WTC11 (cell line): ENCODE measurements at regions not wholly inside any gene's neighbourhood (a gene's known extent, or its start where the extent isn't known, plus 50 kb on each side); places are given as distances from the start of the nearest gene placed in this dataset.

ENCODE experiments used
- ATAC-seq: fragments of 200-7000 bp; cut with Tn5 transposase; 2 replicates; pipeline ENCODE4 v1.10.0; 2021; ENCODE audit warnings: mild to moderate bottlenecking, moderate library complexity
- CTCF ChIA-PET: fragments of 300-600 bp; sonication (Branson Sonifier 250); formaldehyde crosslinking; loops from one replicate; lab custom pipeline; 2021; ENCODE audit warnings: antibody characterized with exemption; lab: Charles Lee
- POLR2A ChIA-PET: fragments of 350-600 bp; sonication (Branson Sonifier 250); formaldehyde crosslinking; loops from one replicate; lab custom pipeline; 2021; ENCODE audit warnings: antibody characterized with exemption; lab: Charles Lee
- DNase-seq: peaks from one replicate; pipeline ENCODE4 v3.0.0; 2021; ENCODE audit warnings: low spot score
- H3K27ac Mint-ChIP-seq: 2 replicates; pipeline ENCODE4 v1.8.0; 2021; ENCODE audit warnings: mixed read lengths
- H3K27me3 Mint-ChIP-seq: 2 replicates; pipeline ENCODE4 v1.8.0; 2021; ENCODE audit warnings: low read depth, mild to moderate bottlenecking, moderate library complexity, mixed read lengths
- H3K36me3 Mint-ChIP-seq: 2 replicates; pipeline ENCODE4 v1.8.0; 2021; ENCODE audit warnings: mixed read lengths
- H3K4me1 Mint-ChIP-seq: 2 replicates; pipeline ENCODE4 v1.8.0; 2022; ENCODE audit warnings: mixed read lengths
- H3K4me3 Mint-ChIP-seq: 2 replicates; pipeline ENCODE4 v1.8.0; 2021; ENCODE audit warnings: mild to moderate bottlenecking, moderate library complexity, mixed read lengths
- H3K9me3 Mint-ChIP-seq: 2 replicates; pipeline ENCODE4 v1.8.0; 2021; ENCODE audit warnings: mixed read lengths
- ARID4B ChIP-seq: sonication (generic); formaldehyde crosslinking; IDR thresholded peaks from 2 replicates; pipeline ENCODE4 v1.8.0; 2023; ENCODE audit warnings: missing genetic modification reagents, mild to moderate bottlenecking, borderline replicate concordance
- CREB1 ChIP-seq: sonication (generic); formaldehyde crosslinking; IDR thresholded peaks from 2 replicates; pipeline ENCODE4 v1.8.0; 2023; ENCODE audit warnings: mild to moderate bottlenecking, missing genetic modification reagents
- CREM ChIP-seq: sonication (generic); formaldehyde crosslinking; IDR thresholded peaks from 2 replicates; pipeline ENCODE4 v1.8.1; 2022; ENCODE audit warnings: mild to moderate bottlenecking, missing genetic modification reagents, moderate library complexity
- ESRRA ChIP-seq: sonication (generic); formaldehyde crosslinking; IDR thresholded peaks from 2 replicates; pipeline ENCODE4 v1.8.1; 2022; ENCODE audit warnings: mild to moderate bottlenecking, missing genetic modification reagents, borderline replicate concordance
- FOXJ3 ChIP-seq: sonication (generic); formaldehyde crosslinking; IDR thresholded peaks from 2 replicates; pipeline ENCODE4 v1.9.0; 2021; ENCODE audit warnings: missing genetic modification reagents, mild to moderate bottlenecking, borderline replicate concordance
- GABPB1 ChIP-seq: sonication (generic); formaldehyde crosslinking; IDR thresholded peaks from 2 replicates; pipeline ENCODE4 v1.8.1; 2023; ENCODE audit warnings: mild to moderate bottlenecking, missing genetic modification reagents
- JUN ChIP-seq: sonication (generic); formaldehyde crosslinking; IDR thresholded peaks from 2 replicates; pipeline ENCODE4 v1.8.0; 2023; ENCODE audit warnings: mild to moderate bottlenecking, missing genetic modification reagents
- MXD4 ChIP-seq: fragments of 250-450 bp; sonication (Bioruptor Pico); IDR thresholded peaks from 2 replicates; pipeline ENCODE4 v1.8.0; 2021; ENCODE audit warnings: mild to moderate bottlenecking, moderate library complexity, borderline replicate concordance
- MYBL2 ChIP-seq: sonication (generic); formaldehyde crosslinking; IDR thresholded peaks from 2 replicates; pipeline ENCODE4 v1.8.1; 2023; ENCODE audit warnings: mild to moderate bottlenecking, moderate library complexity, missing genetic modification reagents
- NFATC4 ChIP-seq: fragments of 250-450 bp; sonication (Bioruptor Pico); IDR thresholded peaks from 2 replicates; pipeline ENCODE4 v1.9.0; 2021; ENCODE audit warnings: mild to moderate bottlenecking
- NR1H2 ChIP-seq: sonication (generic); formaldehyde crosslinking; IDR thresholded peaks from 2 replicates; pipeline ENCODE4 v1.9.0; 2021; ENCODE audit warnings: mild to moderate bottlenecking, moderate library complexity, missing genetic modification reagents
- RELA ChIP-seq: sonication (generic); formaldehyde crosslinking; IDR thresholded peaks from 2 replicates; pipeline ENCODE4 v1.8.1; 2022; ENCODE audit warnings: missing genetic modification reagents, mild to moderate bottlenecking, borderline replicate concordance
- SMAD3 ChIP-seq: sonication (generic); formaldehyde crosslinking; IDR thresholded peaks from 2 replicates; pipeline ENCODE4 v1.8.0; 2022; ENCODE audit warnings: missing genetic modification reagents, mild to moderate bottlenecking, borderline replicate concordance
- SMAD4 ChIP-seq: sonication (generic); formaldehyde crosslinking; IDR thresholded peaks from 2 replicates; pipeline ENCODE4 v1.8.0; 2022; ENCODE audit warnings: mild to moderate bottlenecking, missing genetic modification reagents
- SP1 ChIP-seq: sonication (generic); formaldehyde crosslinking; conservative IDR thresholded peaks from 2 replicates; pipeline ENCODE4 v1.8.1; 2022; ENCODE audit warnings: missing genetic modification reagents
- ZBTB21 ChIP-seq: sonication (generic); formaldehyde crosslinking; IDR thresholded peaks from 2 replicates; pipeline ENCODE4 v1.8.1; 2023; ENCODE audit warnings: mild to moderate bottlenecking, missing genetic modification reagents, borderline replicate concordance
- ZNF138 ChIP-seq: sonication (generic); formaldehyde crosslinking; conservative IDR thresholded peaks from 2 replicates; pipeline ENCODE4 v1.8.1; 2022; ENCODE audit warnings: mild to moderate bottlenecking, moderate library complexity, missing genetic modification reagents
- ZNF263 ChIP-seq: sonication (generic); formaldehyde crosslinking; IDR thresholded peaks from 2 replicates; pipeline ENCODE4 v1.8.1; 2022; ENCODE audit warnings: low read depth, mild to moderate bottlenecking, moderate library complexity, missing genetic modification reagents
- ZNF317 ChIP-seq: sonication (generic); formaldehyde crosslinking; IDR thresholded peaks from 2 replicates; pipeline ENCODE4 v1.8.1; 2023; ENCODE audit warnings: low read depth, mild to moderate bottlenecking, moderate library complexity, missing genetic modification reagents, borderline replicate concordance
- ZNF423 ChIP-seq: fragments of 250-450 bp; sonication (Bioruptor Pico); IDR thresholded peaks from 2 replicates; pipeline ENCODE4 v2.1.2; 2022; ENCODE audit warnings: mild to moderate bottlenecking, moderate library complexity
- TF ChIP-seq, protein P1 (sequence below): sonication (generic); formaldehyde crosslinking; IDR thresholded peaks from 2 replicates; pipeline ENCODE4 v1.8.1; 2022; ENCODE audit warnings: mild to moderate bottlenecking, missing genetic modification reagents, moderate library complexity, borderline replicate concordance
- TF ChIP-seq, protein P2 (sequence below): sonication (generic); formaldehyde crosslinking; IDR thresholded peaks from 2 replicates; pipeline ENCODE4 v1.8.1; 2023; ENCODE audit warnings: mild to moderate bottlenecking, missing genetic modification reagents
- TF ChIP-seq, protein P3 (sequence below): sonication (generic); formaldehyde crosslinking; IDR thresholded peaks from 2 replicates; pipeline ENCODE4 v1.8.0; 2023; ENCODE audit warnings: missing genetic modification reagents
- TF ChIP-seq, protein P4 (sequence below): sonication (generic); formaldehyde crosslinking; IDR thresholded peaks from 2 replicates; pipeline ENCODE4 v1.8.0; 2022; ENCODE audit warnings: missing genetic modification reagents

GRCh38 chr7:98548971-98549370 is 68.1 kb upstream of the NPTX2 start:
- no peaks in the 10 kb centered on the region for H3K4me1 Mint-ChIP-seq
- H3K27ac Mint-ChIP-seq: no peak overlapping the region
- H3K9me3 Mint-ChIP-seq: peaks cover 25% of the 10 kb centered on the region
- H3K27me3 Mint-ChIP-seq: peaks cover 8% of the 10 kb centered on the region
- H3K4me3 Mint-ChIP-seq: no peak overlapping the region
- ChIA-PET CTCF (interaction anchor here (0.6 kb wide), 1 partner anchor 259 kb away, joined by 3 read pairs; no protein-coding TSS in a partner anchor), POLR2A (no interaction called here)
- TF ChIP-seq RELA (CRISPR knock-in tag) (no peak), NR1H2 (CRISPR knock-in tag) (no peak), ZNF263 (no peak), ESRRA (CRISPR knock-in tag) (no peak), CREM (CRISPR knock-in tag) (no peak), SP1 (CRISPR knock-in tag) (no peak), JUN (no peak), CREB1 (no peak), GABPB1 (CRISPR knock-in tag) (no peak), NFATC4 (CRISPR knock-in tag) (no peak), ZNF317 (no peak), ZNF138 (CRISPR knock-in tag) (no peak), FOXJ3 (CRISPR knock-in tag) (no peak), ZNF423 (no peak), MYBL2 (CRISPR knock-in tag) (no peak)
- TF ChIP-seq, protein P1, sequence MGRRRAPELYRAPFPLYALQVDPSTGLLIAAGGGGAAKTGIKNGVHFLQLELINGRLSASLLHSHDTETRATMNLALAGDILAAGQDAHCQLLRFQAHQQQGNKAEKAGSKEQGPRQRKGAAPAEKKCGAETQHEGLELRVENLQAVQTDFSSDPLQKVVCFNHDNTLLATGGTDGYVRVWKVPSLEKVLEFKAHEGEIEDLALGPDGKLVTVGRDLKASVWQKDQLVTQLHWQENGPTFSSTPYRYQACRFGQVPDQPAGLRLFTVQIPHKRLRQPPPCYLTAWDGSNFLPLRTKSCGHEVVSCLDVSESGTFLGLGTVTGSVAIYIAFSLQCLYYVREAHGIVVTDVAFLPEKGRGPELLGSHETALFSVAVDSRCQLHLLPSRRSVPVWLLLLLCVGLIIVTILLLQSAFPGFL (CRISPR knock-in tag): no peak
- TF ChIP-seq, protein P2, sequence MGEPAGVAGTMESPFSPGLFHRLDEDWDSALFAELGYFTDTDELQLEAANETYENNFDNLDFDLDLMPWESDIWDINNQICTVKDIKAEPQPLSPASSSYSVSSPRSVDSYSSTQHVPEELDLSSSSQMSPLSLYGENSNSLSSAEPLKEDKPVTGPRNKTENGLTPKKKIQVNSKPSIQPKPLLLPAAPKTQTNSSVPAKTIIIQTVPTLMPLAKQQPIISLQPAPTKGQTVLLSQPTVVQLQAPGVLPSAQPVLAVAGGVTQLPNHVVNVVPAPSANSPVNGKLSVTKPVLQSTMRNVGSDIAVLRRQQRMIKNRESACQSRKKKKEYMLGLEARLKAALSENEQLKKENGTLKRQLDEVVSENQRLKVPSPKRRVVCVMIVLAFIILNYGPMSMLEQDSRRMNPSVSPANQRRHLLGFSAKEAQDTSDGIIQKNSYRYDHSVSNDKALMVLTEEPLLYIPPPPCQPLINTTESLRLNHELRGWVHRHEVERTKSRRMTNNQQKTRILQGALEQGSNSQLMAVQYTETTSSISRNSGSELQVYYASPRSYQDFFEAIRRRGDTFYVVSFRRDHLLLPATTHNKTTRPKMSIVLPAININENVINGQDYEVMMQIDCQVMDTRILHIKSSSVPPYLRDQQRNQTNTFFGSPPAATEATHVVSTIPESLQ (CRISPR knock-in tag): no peak
- TF ChIP-seq, protein P3, sequence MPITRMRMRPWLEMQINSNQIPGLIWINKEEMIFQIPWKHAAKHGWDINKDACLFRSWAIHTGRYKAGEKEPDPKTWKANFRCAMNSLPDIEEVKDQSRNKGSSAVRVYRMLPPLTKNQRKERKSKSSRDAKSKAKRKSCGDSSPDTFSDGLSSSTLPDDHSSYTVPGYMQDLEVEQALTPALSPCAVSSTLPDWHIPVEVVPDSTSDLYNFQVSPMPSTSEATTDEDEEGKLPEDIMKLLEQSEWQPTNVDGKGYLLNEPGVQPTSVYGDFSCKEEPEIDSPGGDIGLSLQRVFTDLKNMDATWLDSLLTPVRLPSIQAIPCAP (CRISPR knock-in tag): no peak
- TF ChIP-seq, protein P4, sequence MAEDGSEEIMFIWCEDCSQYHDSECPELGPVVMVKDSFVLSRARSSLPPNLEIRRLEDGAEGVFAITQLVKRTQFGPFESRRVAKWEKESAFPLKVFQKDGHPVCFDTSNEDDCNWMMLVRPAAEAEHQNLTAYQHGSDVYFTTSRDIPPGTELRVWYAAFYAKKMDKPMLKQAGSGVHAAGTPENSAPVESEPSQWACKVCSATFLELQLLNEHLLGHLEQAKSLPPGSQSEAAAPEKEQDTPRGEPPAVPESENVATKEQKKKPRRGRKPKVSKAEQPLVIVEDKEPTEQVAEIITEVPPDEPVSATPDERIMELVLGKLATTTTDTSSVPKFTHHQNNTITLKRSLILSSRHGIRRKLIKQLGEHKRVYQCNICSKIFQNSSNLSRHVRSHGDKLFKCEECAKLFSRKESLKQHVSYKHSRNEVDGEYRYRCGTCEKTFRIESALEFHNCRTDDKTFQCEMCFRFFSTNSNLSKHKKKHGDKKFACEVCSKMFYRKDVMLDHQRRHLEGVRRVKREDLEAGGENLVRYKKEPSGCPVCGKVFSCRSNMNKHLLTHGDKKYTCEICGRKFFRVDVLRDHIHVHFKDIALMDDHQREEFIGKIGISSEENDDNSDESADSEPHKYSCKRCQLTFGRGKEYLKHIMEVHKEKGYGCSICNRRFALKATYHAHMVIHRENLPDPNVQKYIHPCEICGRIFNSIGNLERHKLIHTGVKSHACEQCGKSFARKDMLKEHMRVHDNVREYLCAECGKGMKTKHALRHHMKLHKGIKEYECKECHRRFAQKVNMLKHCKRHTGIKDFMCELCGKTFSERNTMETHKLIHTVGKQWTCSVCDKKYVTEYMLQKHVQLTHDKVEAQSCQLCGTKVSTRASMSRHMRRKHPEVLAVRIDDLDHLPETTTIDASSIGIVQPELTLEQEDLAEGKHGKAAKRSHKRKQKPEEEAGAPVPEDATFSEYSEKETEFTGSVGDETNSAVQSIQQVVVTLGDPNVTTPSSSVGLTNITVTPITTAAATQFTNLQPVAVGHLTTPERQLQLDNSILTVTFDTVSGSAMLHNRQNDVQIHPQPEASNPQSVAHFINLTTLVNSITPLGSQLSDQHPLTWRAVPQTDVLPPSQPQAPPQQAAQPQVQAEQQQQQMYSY (CRISPR knock-in tag): no peak
- H3K36me3 Mint-ChIP-seq: peaks cover 11% of the 10 kb centered on the region
- ATAC-seq (no peak), DNase-seq (no peak)

DNA sequence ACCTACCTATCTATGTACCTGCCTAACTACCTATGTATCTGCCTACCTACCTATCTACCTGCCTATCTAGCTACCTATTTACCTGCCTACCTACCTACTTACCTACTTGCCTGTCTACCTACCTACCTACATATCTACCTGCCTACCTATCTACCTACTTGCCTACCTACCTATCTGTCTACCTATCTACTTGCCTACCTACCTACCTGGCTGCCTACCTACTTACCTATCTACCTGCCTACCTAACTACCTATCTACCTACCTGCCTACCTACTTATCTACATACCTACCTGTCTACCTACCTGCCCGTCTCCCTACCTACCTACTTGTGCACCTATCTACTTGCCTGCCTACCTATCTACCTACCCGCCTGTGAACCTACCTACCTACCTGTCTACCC is 68.7 kb upstream of the NPTX2 start:
- POLR2A ChIA-PET: no interaction called here
- Mint-ChIP-seq H3K36me3 (peaks cover 11% of the 10 kb centered on the region), H3K9me3 (peaks cover 23% of the 10 kb centered on the region), H3K4me3 (no peak overlapping the region), H3K27ac (no peak overlapping the region), H3K27me3 (peaks cover 8% of the 10 kb centered on the region), H3K4me1 (no peaks in the 10 kb centered on the region)
- CTCF ChIA-PET: interaction anchor here (0.6 kb wide), 1 partner anchor 258 kb away, joined by 3 read pairs; no protein-coding TSS in a partner anchor
- DNase-seq (no peak), ATAC-seq (no peak)
- no peak for TF ChIP-seq SP1 (CRISPR knock-in tag)
- TF ChIP-seq, protein P1 (CRISPR knock-in tag): no peak
- no peak for TF ChIP-seq ZBTB21
- TF ChIP-seq MXD4 (CRISPR knock-in tag): no peak
- TF ChIP-seq CREM (CRISPR knock-in tag): no peak
- no peak for TF ChIP-seq SMAD4
- no peak for TF ChIP-seq SMAD3
- no peak for TF ChIP-seq GABPB1 (CRISPR knock-in tag)
- TF ChIP-seq ARID4B (CRISPR knock-in tag): no peak
